Brain pericyte (primary cell): ENCODE measurements at regions not wholly inside any gene's neighbourhood (a gene's known extent, or its start where the extent isn't known, plus 50 kb on each side); places are given as distances from the start of the nearest gene placed in this dataset.
"Not testable (repeated sequence)": the region's sequence is repeated elsewhere in the genome, so short reads cannot be mapped to it uniquely, and the experiment has no call there.

Experiments
- DNase-seq: peaks from one replicate; pipeline ENCODE4 v3.0.0-alpha.2; 2012; ENCODE audit warnings: low read depth, low spot score

DNA sequence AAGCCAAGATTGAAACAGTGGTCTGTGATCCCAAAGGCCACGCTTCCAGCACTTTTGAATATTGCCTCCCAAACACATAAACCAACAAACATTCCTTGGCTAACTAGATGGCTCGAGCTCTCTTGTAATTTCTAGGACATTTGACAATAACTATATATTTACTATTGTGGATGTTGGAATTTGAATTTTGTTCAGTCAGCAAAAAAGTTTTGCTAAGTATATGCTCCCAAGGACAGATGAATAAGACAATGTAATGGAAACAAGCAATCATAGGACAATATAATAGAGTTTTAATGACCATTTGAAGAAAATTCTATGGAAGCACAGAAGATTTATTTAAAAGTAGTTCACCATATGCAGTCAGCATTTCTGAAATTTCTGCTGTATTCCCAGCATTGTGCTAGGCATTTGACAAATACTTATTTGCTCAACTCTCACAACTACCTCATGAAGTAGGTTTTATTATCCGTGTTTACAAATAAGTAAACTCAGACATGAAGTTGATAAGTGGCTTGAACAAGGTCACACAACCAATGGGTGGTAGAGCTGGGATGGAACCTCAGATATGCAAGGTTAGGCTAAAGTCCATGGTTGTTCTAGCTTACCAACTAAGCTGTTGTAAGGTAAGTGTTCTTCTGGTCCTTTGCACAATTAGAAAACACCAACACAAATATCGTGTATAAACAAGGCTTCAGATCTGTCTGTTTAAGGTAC, 205.1 kb downstream of the NUFIP1 start:
- DNase-seq = no peak

DNA sequence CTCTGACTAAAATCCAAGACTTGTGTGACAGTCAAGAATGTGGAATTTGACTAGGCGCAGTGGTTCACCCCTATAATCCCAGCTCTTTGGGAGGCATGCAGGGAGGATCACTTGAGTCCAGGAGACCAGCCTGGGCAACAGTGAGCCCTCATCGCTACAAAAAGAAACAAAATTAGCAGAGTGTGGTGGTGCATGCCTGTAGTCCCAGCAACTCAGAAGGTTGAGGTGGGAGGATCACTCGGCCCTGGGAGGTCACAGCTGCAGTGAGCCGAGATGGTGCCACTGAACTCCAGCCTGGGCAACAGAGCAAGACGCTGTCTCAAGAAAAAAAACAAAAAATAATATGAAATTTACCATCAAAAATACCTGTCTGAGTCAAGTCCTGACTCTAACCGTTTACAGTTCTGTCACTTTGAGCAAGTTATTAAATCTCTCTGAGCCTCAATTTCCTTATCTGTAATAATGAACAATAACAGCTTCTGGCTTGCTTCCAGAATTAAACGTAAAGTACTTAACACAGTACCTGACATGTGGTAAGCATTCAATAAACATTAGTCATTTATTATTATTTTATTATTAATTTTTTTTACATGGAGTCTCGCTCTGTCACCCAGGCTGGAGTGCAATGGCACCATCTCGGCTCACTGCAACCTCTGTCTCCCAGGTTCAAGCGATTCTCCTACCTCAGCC, 204.6 kb upstream of the TSC22D1 start:
- DNase-seq = no peak

DNA sequence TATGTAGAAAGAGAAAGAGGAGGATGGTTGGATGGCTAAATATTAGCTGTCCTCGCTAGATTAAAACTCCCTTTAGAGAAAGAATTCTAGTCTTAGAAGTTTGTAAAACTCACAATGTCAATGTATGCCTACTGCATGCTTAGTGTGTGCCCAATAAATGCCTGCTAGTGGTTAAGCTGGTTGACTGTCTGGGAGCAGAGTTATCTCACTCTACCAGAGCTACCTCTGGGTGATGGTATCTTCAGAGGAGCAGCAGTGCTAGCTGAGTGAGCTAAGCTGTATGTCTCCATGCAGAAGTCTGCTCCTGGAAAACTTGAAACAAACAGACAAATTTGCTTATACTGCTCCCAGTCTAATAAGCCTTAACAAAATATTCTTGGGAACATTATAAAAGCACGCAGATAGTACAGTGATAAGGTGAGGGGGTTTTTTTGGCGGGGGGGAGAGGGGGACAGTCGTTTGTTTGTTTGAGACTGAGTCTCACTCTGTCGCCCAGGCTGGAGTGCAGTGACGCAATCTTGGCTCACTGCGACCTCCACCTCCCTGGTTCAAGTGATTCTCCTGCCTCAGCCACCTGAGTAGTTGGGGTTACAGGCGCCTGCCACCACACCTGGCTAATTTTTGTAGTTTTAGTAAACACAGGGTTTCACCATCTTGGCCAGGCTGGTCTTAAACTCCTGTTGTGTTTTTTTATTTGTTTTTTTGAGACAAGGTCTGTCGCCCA, 202.8 kb upstream of the TSC22D1 start:
- DNase-seq = no peak

DNA sequence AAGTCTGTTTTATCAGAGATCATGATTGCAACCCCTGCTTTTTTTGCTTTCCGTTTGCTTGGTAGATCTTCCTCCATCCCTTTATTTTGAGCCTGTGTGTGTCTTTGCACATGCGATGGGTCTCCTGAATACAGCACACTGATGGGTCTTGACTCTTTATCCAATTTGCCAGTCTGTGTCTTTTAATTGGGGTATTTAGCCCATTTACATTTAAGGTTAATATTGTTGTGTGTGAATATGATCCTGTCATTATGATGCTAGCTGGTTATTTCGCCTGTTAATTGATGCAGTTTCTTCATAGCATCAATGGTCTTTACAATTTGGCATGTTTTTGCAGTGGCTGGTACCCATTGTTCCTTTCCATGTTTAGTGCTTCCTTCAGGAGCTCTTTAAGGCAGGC, 199.2 kb upstream of the TSC22D1 start:
- DNase-seq = not testable (repeated sequence)

DNA sequence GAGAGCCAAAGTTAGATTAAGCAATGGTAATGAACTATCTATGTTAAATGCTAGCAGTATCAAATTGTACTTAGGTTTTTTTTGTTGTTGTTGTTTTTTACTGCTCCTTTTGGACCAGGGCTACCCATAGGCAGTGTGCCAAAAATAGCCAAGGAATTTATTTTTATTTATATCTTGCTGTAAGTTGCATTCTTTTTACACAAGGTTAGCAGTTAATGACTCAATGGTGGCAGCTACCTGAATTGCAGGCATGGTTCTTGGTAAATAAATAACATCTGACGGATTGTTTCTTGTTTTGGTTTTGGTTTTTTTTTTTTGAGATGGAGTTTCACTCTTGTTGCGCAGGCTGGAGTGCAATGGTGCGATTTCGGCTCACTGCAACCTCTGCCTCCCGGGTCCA, 194.8 kb upstream of the TSC22D1 start:
- DNase-seq = no peak

DNA sequence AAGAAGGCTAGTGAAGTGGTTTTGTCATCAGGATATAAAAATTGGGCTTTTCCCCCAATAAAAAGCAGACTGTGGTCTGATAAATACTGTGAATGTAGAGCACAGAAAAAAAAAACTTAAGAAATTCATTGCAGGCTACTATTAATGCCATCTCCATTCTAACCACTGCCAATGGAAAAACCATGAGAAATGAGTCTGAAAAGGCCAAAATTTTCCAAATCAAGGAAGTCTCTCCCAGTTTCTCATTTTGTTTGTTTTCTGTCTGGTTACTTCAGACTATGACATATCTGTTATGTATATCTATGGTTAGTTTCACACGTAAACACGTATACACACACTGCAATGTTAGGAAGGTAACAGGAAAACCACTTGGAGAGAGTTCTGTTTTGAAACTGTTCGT, 193.6 kb upstream of the TSC22D1 start:
- DNase-seq = no peak

DNA sequence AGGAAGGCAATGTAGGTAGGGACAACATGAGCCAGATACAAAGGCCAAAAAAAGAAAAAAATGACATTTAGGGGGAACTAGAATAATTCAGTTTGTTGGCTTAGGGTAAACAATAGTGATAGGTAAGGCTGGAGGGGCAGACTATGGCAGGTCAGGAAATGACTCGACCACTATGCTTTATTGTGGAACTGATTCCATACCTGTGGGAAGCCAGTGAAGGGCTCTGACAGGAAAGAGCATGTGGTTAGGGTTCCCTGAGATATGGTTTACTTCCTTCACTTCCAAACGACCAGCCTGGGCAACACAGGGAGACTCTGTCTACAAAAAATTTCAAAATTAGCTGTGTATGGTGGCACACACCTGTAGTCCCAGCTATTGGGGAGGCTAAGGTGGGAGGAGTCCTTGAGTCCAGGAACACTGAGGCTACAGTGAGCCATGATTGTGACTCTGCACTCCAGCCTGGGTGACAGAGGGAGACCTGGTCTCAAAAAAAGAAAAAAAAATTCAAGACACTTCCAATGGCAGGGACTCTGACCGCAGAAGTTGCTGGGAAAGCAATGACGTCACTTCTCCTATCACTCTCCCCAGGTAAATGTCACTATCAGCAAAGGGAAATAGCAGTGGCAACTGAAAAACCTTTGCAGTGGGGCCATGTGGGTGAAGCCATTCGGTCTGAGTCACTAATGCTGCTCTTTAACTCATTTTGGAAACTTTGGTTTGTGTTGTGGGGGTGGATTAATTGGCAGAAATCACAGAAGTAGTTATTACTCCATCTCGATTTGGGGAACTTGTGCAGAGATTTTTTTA, 192.8 kb upstream of the TSC22D1 start:
- DNase-seq = no peak

DNA sequence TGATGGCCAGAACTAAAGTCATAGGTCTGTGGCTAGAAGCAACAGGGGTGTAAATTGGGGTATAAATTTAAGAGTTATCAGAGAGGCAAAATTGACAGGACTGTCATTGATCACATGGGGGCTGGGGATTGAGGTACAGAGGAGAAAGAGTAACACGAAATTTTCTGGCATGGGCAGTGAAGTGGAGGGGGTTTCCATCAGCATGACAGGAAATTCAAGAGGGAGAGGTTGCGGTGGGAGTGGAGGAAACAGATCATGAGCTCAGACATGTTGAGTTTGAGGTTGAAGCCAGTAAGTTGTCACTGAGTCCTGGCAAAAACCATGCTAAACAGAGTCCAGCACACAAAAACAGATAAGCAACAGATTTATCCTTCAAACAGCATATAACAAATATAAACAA, 192.1 kb upstream of the TSC22D1 start:
- no peak for DNase-seq

DNA sequence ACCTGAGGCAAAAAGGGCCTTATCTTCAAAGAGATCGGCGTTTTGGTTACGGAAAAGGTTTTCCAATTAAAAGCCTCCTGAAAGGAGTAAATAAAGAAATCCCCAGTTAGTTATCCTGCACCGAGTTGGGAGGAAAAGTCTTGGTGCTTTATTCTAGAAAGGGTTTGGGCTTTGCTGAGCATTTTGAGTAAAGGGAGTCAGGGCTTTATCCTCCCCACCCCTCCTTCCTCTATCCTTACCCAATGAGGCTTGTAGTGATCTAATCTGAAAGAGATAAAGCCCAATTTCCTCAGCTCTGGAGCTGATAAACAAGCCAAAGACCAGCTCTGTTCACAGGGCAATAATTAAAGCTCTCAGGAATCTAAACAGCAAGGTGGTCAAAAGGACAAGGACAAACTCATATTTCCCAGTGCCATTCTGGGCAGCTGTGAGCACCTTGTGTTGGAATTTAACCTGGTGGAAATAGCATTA, 188.9 kb upstream of the TSC22D1 start:
- DNase-seq = no peak

DNA sequence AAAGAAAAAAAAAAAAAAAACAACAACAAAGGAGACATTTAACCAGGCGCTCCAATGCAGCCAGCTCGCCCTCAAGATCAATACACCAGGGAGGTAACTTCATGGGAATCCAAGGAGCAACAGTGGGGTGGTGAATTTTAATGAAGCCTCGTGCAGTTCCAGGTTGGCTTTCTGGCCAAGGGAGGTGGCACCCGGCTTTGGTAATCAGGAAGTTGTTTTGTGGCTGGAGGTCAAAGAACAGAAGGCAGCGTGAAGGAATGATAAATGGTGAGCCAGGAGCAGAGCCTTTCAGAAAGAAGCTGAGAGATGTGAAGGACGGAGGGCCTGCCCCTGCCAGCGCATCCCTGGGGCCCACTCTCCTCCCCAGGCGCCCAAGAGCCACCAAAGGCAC, 188.2 kb upstream of the TSC22D1 start:
- no peak for DNase-seq

DNA sequence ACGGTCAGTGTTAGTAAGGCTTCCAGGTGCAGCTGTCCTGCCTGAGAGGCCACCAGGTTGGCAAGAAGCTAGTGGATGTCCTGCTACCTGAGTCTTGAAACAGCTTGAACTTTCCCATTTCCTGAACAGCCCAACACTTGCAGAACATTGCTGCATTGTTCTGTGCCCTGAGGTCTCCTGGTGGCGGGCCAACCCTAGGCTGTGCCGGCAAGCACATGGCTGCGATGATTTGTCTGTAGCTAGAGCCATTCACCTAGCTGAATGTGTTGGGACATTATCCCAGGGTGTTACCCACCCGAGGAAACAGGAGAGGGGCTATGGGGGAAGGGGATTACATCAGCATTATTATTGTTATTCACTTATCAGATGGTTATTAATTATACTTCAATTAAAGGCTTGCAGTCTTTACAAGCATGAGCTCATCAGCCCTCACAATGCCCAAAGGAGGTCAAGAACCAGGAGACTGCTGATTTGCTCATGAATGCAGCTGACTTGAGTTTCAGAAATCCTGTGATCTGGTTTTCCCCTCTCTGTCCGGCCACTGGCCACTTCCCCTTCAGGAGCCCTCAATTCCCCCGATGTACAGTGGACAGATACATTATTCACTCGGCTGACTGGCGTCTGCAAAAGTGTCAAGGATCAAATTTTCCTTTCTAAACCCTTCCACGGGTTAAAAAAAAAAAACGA, 187.6 kb upstream of the TSC22D1 start:
- DNase-seq = no peak

DNA sequence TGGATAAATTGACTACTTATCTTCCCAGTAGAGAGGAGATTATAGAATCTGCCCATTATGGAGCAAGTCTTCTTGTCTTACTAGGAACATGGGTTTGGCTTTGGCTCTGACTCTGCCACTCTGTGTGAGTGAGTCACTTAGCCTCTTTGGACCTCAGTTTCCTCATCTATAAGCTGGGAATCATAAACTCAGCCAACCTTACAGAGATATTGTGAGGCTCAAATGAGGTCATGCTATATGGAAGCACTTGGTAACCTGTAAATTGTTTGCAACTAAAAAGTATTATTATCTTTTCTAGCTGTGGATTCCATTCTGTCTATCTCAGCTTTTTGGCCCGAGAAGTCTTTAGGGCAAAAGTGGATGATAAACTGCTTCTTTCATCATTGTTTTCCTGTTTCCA, 186.8 kb upstream of the TSC22D1 start:
- DNase-seq = no peak

DNA sequence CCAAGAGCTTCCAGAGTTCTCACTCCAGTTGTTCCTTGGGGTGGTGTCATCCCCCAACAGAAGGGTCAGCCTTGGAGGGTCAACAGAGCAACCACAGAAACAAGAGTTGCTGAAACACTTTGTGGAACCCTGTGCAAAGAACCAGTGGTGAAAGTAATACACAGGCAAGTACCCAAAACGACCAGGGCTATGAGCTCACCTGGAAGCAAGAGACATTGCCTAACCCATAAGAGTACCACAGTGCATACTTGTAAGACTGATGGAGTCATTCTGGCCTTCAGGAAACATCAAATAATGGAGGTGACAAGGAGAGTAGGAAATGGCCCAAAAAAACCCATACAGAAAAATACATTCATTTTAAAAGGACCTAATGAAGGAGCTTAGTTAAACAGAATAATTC, 184.3 kb upstream of the TSC22D1 start:
- no peak for DNase-seq

DNA sequence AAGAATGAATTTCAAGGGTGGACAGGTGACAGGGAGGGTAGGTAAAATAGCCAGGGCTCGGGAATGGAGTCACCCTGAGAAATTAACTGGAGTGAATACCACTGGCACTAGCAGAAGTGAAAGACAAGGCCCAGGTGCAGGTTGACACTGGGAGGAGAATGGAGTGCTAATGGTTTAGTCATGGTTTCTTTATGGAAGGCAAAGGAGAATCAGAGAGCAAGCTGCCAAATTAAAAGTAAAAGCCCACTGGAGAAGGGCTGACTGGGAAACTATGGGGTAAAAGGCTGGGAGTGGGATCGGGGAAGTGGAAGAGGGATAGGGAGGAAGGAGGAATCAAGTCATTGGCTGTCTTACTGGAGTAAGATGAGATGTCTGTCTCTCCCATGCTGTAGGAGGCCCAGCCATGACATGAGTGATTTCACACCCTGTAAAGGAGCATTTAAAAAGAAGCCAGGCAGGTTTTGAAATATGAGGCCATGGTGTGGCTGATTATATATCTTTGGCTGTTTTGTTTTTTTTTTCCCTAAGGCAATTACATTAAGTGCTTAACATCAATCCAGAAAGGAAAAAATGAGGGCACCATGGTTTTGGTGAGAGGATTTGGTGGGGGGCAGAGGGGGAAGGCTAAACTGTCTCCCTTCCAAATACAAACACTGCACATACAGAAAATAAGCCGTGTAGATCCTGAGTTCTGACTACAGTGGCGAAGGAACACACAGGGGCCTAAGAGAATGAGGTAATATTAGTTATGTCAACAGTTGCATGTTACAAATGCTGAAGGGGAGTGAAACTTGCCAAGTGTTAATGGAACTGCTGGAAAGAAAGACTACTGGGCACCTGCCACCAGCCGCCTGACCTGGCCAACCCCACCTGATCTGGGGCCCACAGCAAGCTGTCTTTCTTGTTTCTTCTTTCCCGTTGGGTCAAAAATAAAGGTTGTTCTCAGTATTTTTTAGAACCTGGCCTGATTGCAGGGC, 183.5 kb upstream of the TSC22D1 start:
- no peak for DNase-seq

DNA sequence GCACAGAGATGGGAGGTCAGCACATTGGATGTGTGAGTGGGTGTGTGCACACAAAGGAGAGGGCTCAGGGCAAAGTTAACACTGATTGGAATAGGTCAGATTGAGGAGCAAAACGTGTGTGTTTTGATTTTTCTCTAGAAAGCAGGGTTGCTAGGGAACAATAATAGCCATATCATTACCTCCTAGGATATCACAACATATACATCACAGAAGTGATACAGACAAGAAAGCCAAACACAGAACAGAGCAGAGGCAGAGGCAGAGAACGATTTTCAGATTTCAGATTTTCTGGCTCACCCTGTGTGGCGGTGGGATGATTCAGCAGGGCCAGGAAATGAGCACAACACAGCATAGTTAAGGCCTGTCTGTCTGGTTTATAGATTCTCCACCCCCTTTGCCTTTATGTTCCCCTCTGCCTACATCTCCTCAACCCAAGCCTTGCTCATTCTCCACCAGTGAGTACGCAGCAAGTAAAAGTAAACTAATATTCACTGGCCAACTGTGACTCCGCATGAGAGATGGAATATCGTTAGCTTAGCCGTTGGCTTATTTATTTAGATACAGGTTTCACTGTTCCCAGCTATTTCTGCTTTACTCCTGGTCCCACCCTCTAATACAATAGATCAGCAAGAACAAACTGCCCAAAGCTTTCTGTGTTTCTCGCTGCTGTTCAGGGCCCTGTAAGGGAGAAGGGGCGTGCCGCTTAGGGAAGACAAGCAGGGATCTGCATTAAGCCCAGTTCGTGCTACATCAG, 182.7 kb upstream of the TSC22D1 start:
- no peak for DNase-seq

DNA sequence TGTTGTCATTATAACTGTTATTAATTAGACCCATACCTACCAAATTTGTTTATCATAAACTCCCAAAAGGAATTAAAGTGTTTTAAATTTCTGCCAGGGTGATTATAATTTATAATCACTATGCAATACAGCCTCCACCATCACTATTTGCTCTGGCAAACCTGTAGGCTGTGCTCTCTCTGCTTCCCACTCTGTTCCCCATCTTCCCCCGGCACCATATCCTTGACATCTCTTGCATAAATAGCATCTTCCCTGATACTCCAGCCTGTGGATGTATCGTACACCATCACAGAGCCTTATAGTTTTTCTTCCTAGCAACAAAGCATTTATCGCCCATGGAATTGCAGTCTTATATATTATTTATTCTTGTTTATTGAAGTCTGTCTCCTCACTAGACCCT, 181.5 kb upstream of the TSC22D1 start:
- DNase-seq = no peak

DNA sequence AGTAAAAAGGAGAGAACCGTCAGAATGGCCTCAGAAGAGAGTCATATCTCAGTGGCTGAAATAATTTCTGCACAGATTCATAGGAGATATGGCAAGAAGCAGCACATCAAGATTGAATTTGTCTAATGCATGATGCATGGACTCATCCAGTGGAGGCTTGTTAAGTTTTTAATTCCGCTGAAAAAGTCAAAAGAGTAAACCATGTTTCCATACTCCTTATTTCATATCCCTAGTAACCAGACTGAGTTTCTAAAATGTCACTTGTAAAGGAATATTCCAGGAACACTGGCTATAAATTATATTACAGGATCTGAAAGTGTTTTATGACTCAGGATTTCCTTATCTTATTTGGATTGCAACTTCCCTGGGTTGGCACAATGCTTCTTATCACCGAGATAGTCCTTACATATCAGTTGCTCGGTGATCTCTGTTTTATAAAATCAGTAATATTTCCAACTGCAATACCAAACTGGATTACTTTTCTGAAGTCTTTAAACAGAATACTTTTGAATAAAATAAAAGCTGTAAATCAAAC, 180.2 kb upstream of the TSC22D1 start:
- DNase-seq = no peak

DNA sequence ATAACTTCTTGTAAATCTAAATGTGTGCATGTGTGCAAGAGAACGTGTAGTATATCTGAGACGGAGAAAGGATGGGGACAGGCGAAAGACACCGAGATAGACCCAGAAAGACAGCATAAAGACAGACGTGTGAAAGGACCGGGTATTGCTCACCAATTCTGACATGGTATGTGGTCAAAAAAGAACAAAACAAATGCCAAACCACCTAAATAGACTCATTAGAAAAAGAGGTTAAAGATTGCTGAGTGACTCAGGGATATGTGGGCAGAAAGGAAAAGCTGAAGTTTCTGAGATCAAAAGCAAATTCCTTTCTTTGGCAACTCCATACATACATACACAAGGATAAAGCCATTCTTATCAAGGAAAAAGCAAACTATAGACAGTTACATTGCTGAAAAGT, 179.7 kb upstream of the TSC22D1 start:
- no peak for DNase-seq

DNA sequence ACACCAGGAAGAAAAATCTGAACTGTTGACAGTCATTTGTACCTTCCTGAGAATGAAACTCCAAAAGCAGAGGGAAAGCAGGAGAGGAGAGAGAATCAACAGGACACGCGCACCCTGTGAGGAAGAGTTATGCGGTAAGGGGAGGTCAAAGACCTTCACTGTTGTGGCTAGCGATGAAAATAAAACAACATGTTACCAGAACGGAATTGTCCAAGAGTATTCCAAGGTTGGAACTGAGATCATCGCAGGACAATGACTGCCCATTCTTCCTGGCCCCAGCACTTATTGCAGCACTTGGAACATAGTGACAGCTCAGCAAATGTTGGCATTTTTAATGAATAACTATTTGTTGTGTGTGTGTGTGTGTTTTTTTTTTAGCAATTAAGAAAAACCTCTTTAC, 176.0 kb upstream of the TSC22D1 start:
- DNase-seq = no peak
